Gastrocnemius medialis (tissue), 4 donors: ENCODE measurements at regions not wholly inside any gene's neighbourhood (a gene's known extent, or its start where the extent isn't known, plus 50 kb on each side); places are given as distances from the start of the nearest gene placed in this dataset.

Experiments used
- CTCF ChIP-seq, 5 experiments: fragments of 450-650 bp in 3 of 5; fragments of 200-600 bp in 2 of 5; sonication (generic) in 2 of 5; IDR thresholded peaks in 4 of 5; conservative IDR thresholded peaks in 1 of 5; 1 replicate in 4 of 5; 2 replicates in 1 of 5; pipeline ENCODE4 v1.5.1; 2016 to 2019; ENCODE audit warnings: antibody characterized with exemption in 5 of 5, mild to moderate bottlenecking in 3 of 5, moderate library complexity in 3 of 5
- POLR2A ChIP-seq, 2 donors: fragments of 450-650 bp; IDR thresholded peaks; one replicate each; pipeline ENCODE4 v1.6.1; 2017; ENCODE audit warnings: antibody characterized with exemption in 2 of 2, mild to moderate bottlenecking in 2 of 2, moderate library complexity in 2 of 2

GRCh38 chr1:204801211-204801610, 69.5 kb upstream of the NFASC start:
- TF ChIP-seq CTCF (IDR thresholded peaks at IDR 0.05 in 4 of 5, conservative IDR thresholded peaks at IDR 0.05 in 1 of 5) (no peak), POLR2A (IDR thresholded peaks at IDR 0.05) (no peak)
